ENCODE measurements at regions not wholly inside any gene's neighbourhood (a gene's known extent, or its start where the extent isn't known, plus 50 kb on each side); places are given as distances from the start of the nearest gene placed in this dataset.
"Not testable (repeated sequence)": the region's sequence is repeated elsewhere in the genome, so short reads cannot be mapped to it uniquely, and the experiment has no call there.

- in situ Hi-C loops (cut with HindIII; ENCODE audit: low sequenced_read_pairs) = no loop called here
These were observed 87.5 kb downstream of the DACT1 start for GRCh38 chr14:58725226-58725625.

DNA sequence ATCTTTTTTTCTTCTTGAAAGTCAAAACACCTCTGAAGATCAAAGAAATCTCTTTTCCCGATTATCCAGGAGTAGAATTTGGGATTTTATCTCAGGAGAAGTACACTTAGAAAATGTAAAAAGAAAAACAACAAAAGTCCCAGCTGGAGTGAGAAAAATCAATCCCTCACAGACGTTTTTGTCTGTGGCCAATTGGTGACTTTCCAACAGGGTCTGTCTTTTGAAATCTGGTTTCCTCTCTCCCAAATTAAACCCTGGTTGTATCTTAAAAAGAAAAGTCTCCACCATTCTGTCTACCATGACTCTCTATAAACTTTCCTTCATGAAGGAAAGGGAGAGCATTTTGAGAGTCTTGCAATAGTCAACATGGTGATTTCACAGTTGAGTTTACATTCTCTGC, 88.1 kb downstream of the DACT1 start:
- in situ Hi-C loops (cut with HindIII; ENCODE audit: low sequenced_read_pairs) = no loop called here
- no peak for DNase-seq (ENCODE audit: low spot score)

More at GRCh38 chr14:58725226-58725625, 87.5 kb downstream of the DACT1 start:
- no peak for DNase-seq (ENCODE audit: low spot score)

GRCh38 chr14:58730792-58731464, 93.2 kb downstream of the DACT1 start:
- no peak for DNase-seq (ENCODE audit: low spot score)
- in situ Hi-C loops (cut with HindIII; ENCODE audit: low sequenced_read_pairs) = no loop called here

- no peak for DNase-seq (ENCODE audit: low spot score)
- in situ Hi-C loops (cut with HindIII; ENCODE audit: low sequenced_read_pairs) = no loop called here
These were observed 93.9 kb downstream of the DACT1 start for GRCh38 chr14:58731465-58732293.

DNA sequence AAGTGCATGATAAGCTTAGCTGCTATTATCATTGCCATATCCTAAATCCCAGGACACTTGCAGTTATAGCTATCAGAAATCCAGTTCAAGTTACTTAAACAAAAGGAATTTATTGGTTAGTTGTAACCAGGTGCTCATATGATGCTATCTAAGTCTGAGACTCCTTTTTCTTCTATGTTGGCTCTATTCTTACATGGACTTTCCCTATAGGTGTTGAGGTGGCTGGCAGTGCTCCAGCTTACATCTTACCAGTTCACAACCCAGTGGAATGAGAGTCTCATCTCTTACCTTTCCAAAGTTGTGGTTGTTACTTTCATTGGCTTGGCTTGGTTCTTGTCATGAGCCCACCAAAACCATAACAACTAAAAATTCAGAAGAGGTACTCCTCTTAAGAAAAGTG, 94.6 kb downstream of the DACT1 start:
- in situ Hi-C loops (cut with HindIII; ENCODE audit: low sequenced_read_pairs) = no loop called here
- DNase-seq (ENCODE audit: low spot score) = no peak

DNA sequence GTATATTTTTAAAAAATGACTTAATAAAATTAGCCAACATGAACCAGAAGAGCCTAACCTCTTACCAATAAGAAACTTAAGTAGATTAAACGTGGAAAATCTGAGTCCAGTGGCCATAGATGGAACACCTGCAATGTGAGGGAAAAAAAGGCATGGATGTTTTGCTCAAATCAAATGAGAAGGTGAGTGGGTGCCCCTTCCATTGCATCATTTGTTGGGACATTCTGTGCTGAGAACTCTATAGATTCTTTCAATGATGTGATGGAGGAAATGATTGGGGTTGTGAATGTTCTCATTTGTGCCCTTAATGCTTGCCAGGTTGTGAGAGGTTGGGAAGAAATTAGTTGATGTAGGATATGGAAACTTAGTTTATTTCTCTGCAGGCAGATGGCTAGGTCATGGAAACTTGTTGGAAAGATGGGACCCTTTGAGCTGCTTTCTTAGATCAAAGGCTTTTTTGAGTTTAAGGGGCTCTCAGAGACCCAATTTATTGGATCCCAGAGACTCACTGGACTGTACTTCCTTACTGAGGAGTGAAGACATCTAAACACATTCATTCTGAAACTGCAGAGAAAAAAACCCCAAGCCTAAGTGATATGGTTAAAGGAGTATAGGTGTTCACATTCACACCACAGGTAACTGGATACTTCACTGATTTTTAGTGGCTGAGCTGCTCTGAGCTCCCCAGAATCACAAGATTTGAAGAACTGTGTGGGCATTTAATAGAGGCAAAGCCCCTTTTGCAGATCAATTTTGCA, 95.9 kb downstream of the DACT1 start:
- in situ Hi-C loops (cut with HindIII; ENCODE audit: low sequenced_read_pairs) = no loop called here
- DNase-seq (ENCODE audit: low spot score) = no peak

- DNase-seq (ENCODE audit: low spot score) = no peak
- in situ Hi-C loops (cut with HindIII; ENCODE audit: low sequenced_read_pairs) = no loop called here
These were observed 97.8 kb downstream of the DACT1 start for GRCh38 chr14:58735596-58735995.

DNA sequence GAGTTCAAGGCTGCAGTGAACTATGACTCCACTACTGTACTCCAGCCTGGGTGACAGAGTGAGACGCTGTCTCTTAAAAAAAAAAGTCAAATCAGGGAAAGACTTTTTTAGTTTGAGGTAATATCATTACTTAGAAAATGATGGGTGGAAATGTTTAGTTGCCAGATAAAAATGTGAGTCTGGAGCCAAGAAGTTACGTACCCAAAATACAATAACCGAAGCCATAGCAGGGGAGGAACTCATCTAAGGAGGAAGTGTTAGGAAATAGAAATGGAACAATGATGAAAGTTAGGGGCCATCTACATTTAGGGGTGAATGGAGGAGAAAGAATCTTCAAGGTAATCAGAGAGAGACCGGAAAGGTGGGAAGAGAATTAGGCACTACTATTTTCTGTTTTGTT, 98.8 kb downstream of the DACT1 start:
- in situ Hi-C loops (cut with HindIII; ENCODE audit: low sequenced_read_pairs) = no loop called here
- no peak for DNase-seq (ENCODE audit: low spot score)

- DNase-seq (ENCODE audit: low spot score) = no peak
These were observed 99.7 kb downstream of the DACT1 start for GRCh38 chr14:58737511-58737910.

GRCh38 chr14:58738189-58738836, 100.6 kb downstream of the DACT1 start:
- in situ Hi-C loops (cut with HindIII; ENCODE audit: low sequenced_read_pairs) = no loop called here
- no peak for DNase-seq (ENCODE audit: low spot score)

More at GRCh38 chr14:58737511-58737910, 99.7 kb downstream of the DACT1 start:
- in situ Hi-C loops (cut with HindIII; ENCODE audit: low sequenced_read_pairs) = no loop called here

DNA sequence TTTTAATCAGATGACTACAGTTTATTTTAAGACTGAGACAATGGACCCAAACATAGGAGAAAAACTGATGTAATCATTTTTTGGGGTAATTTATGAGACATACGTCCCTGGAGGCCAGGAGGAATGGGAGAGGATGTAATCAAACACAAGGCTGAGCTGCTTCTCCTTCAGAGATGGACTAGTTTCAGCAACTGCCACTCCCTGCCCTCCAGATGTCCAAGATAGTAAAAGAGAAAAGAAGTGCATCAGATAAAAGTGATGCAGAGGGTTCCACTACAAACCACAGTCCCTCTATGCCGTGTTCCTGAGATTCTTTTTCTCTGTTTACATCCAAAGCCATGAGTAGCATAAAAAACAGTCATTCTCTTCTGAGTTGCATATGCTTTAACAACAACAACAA, 101.1 kb downstream of the DACT1 start:
- in situ Hi-C loops (cut with HindIII; ENCODE audit: low sequenced_read_pairs) = no loop called here
- DNase-seq (ENCODE audit: low spot score) = no peak

GRCh38 chr14:58739674-58740073, 101.9 kb downstream of the DACT1 start:
- in situ Hi-C loops (cut with HindIII; ENCODE audit: low sequenced_read_pairs) = no loop called here
- no peak for DNase-seq (ENCODE audit: low spot score)

- peak; percentile 31 for DNase-seq (ENCODE audit: low spot score)
- in situ Hi-C loops (cut with HindIII; ENCODE audit: low sequenced_read_pairs) = no loop called here
These were observed 102.7 kb downstream of the DACT1 start for GRCh38 chr14:58740379-58740935.

GRCh38 chr14:58744801-58745394, 107.1 kb downstream of the DACT1 start:
- DNase-seq (ENCODE audit: low spot score) = no peak
- in situ Hi-C loops (cut with HindIII; ENCODE audit: low sequenced_read_pairs) = no loop called here

DNA sequence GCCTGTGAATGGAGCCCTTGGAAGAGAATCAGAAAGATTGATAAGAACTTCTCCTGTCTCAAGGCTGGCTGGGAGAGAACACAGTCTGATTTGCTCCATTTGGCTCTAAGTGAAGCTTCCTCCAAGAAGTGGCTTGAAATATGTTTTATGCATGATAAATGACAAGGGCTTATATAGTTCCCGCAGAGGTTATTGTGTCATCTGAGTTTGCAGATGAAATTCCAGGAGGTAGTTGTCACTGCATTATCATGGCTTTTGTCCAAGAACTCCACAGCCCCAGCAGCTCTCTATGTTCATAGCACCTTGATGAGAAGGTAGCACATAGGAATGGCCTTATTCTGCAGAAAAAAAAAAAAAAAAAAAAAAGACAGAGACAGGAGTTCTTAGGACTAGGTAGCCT, 108.5 kb downstream of the DACT1 start:
- no peak for DNase-seq (ENCODE audit: low spot score)

DNA sequence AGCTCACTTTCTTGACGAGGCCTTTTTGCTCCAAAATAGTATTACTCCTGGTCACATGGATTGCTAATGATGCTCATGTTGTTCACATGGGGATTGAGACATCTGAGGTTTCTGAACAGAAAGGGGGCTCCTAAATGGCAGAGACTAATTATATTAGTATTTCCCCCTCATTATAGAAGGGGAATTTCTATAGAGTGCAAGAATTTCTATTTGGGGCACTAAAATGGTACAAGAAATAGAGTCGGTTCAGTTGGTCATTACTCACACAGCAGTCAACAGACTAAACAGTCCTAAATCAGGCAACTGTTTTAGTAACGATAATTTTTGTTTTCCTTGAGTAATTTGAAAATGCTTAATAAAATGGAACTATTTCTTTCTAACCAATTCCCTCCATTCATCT, 108.9 kb downstream of the DACT1 start:
- in situ Hi-C loops (cut with HindIII; ENCODE audit: low sequenced_read_pairs) = no loop called here
- no peak for DNase-seq (ENCODE audit: low spot score)

More for the DNA sequence above, 108.5 kb downstream of the DACT1 start:
- in situ Hi-C loops (cut with HindIII; ENCODE audit: low sequenced_read_pairs) = no loop called here

GRCh38 chr14:58747181-58747580, 109.4 kb downstream of the DACT1 start:
- in situ Hi-C loops (cut with HindIII; ENCODE audit: low sequenced_read_pairs) = no loop called here
- no peak for DNase-seq (ENCODE audit: low spot score)

- in situ Hi-C loops (cut with HindIII; ENCODE audit: low sequenced_read_pairs); DNase-seq (ENCODE audit: low spot score): not testable (repeated sequence)
These were observed 110.5 kb downstream of the DACT1 start for GRCh38 chr14:58748251-58748650.

Data from G401 (cell line).